K562 (cell line): ENCODE measurements at regions not wholly inside any gene's neighbourhood (a gene's known extent, or its start where the extent isn't known, plus 50 kb on each side); places are given as distances from the start of the nearest gene placed in this dataset.

ENCODE experiments used
- ATAC-seq: fragments of 200-7000 bp; cut with Tn5 transposase; 3 replicates; pipeline ENCODE4 v1.9.1; 2020; ENCODE audit warnings: moderate library complexity
- BruUV-seq: library from RNA; stranded (reverse); fragments of 400-500 nt; replicated peaks from 2 replicates; lab custom pipeline; 2021; lab: Mats Ljungman, UMichigan
- CTCF ChIA-PET: fragments of 300-600 bp; formaldehyde crosslinking; extraction: SDS; loops from one replicate; lab custom pipeline; 2021; ENCODE audit warnings: low intra/inter-chr PET ratio; lab: Yijun Ruan, JAX
- POLR2A ChIA-PET: fragments of 300-600, 350-650 bp; sonication (Branson Sonifier 250); formaldehyde crosslinking; extraction: SDS; loops from one replicate; lab custom pipeline; 2021; ENCODE audit warnings: antibody characterized with exemption, inconsistent platforms; lab: Yijun Ruan, JAX
- DNase-seq, 4 experiments: peaks; one replicate each; pipeline versions ENCODE4 v3.0.0 to v3.0.0-alpha.2; 2011 to 2018; ENCODE audit warnings: low spot score in 3 of 4, mixed read lengths in 3 of 4; ENCODE audit errors: extremely low read depth in 1 of 4
- FAIRE-seq: peaks from 2 replicates; lab custom pipeline; 2011; peaks lifted over from hg19 to GRCh38; lab: Jason Lieb, UNC
- H2AFZ ChIP-seq: 2 replicates; pipeline ENCODE4 v1.6.0; 2011; ENCODE audit warnings: low read depth, low read length, control low read depth, inconsistent platforms
- H3K27ac ChIP-seq: fragments of 200-600 bp; 3 replicates; pipeline ENCODE4 v1.8.0; 2011; ENCODE audit warnings: low read depth, mild to moderate bottlenecking, control low read depth, inconsistent platforms, low read length, moderate library complexity, mixed read lengths; ENCODE audit errors: extremely low read depth
- H3K27me3 ChIP-seq, 2 experiments: fragments of 300-600 bp in 1 of 2; 2 replicates in 1 of 2; 3 replicates in 1 of 2; pipeline versions ENCODE4 v1.6.0 to v1.8.0; 2011; ENCODE audit warnings: inconsistent platforms in 2 of 2, low read length in 2 of 2, mild to moderate bottlenecking in 1 of 2, mixed read lengths in 1 of 2, moderate library complexity in 1 of 2; ENCODE audit not compliant: control insufficient read depth in 2 of 2, insufficient read depth in 2 of 2
- H3K36me3 ChIP-seq: fragments of 300-600 bp; 3 replicates; pipeline ENCODE4 v1.8.0; 2011; ENCODE audit warnings: mild to moderate bottlenecking, low read length, inconsistent platforms; ENCODE audit not compliant: control insufficient read depth, insufficient read depth
- H3K4me1 ChIP-seq, 2 experiments: fragments of 200-600 bp in 1 of 2; replicated peaks in 1 of 2; 2 replicates in 1 of 2; 3 replicates in 1 of 2; pipeline versions ENCODE4 v1.5.1 to v1.8.0; 2011; ENCODE audit warnings: inconsistent platforms in 2 of 2, low read length in 2 of 2, mild to moderate bottlenecking in 1 of 2, mixed read lengths in 1 of 2, moderate library complexity in 1 of 2; ENCODE audit not compliant: control insufficient read depth in 2 of 2, insufficient read depth in 2 of 2
- H3K4me2 ChIP-seq: 2 replicates; pipeline ENCODE4 v1.6.1; 2011; ENCODE audit warnings: low read length, control low read depth, inconsistent platforms, mixed read lengths; ENCODE audit not compliant: insufficient read depth
- H3K4me3 ChIP-seq: fragments of 200-600 bp; sonication (generic), shearing (Covaris generic); 2 replicates; pipeline ENCODE4 v1.5.1; 2016; ENCODE audit warnings: control low read depth, inconsistent platforms
- H3K79me2 ChIP-seq: fragments of 200-600 bp; 3 replicates; pipeline ENCODE4 v1.8.0; 2011; ENCODE audit warnings: low read length, inconsistent platforms; ENCODE audit not compliant: control insufficient read depth, insufficient read depth
- H3K9ac ChIP-seq, 2 experiments: 2 replicates each; pipeline versions ENCODE4 v1.6.0 to v1.6.1; 2011; ENCODE audit warnings: low read depth in 2 of 2, low read length in 2 of 2, control low read depth in 1 of 2, inconsistent platforms in 1 of 2, mild to moderate bottlenecking in 1 of 2, mixed read lengths in 1 of 2; ENCODE audit not compliant: insufficient read depth in 1 of 2
- H3K9me1 ChIP-seq: one replicate; pipeline ENCODE4 v1.6.0; 2011; ENCODE audit warnings: inconsistent platforms, mild to moderate bottlenecking, low read length, moderate library complexity; ENCODE audit not compliant: control insufficient read depth, insufficient read depth
- H3K9me3 ChIP-seq: replicated peaks from 2 replicates; pipeline ENCODE4 v1.5.1; 2011; ENCODE audit warnings: low read depth, low read length, inconsistent platforms; ENCODE audit not compliant: control insufficient read depth, insufficient read depth
- H4K20me1 ChIP-seq: replicated peaks from 2 replicates; pipeline ENCODE4 v1.6.1; 2011; ENCODE audit warnings: low read length, inconsistent platforms, mixed read lengths; ENCODE audit not compliant: control insufficient read depth, insufficient read depth
- CBFA2T2 ChIP-seq: fragments of 450-650 bp; conservative IDR thresholded peaks from 2 replicates; pipeline ENCODE4 v1.6.1; 2017; ENCODE audit warnings: mild to moderate bottlenecking
- IRF2 ChIP-seq: sonication (generic); formaldehyde crosslinking; IDR thresholded peaks from 2 replicates; pipeline ENCODE4 v1.8.1; 2022; ENCODE audit warnings: mild to moderate bottlenecking, missing genetic modification reagents
- MAX ChIP-seq: sonication (generic); formaldehyde crosslinking; IDR thresholded peaks from 2 replicates; pipeline ENCODE4 v1.9.0; 2022; ENCODE audit warnings: mild to moderate bottlenecking, missing genetic modification reagents
- SRSF7 ChIP-seq: fragments of 200-400 bp; formaldehyde crosslinking; optimal IDR thresholded peaks from 2 replicates; pipeline ENCODE3; 2017; ENCODE audit warnings: mild to moderate bottlenecking, low read depth, low read length
- ZBED1 ChIP-seq: IDR thresholded peaks from 2 replicates; pipeline ENCODE4 v1.6.1; 2014
- ZMIZ1 ChIP-seq, 2 experiments: fragments of 150-350 bp in 1 of 2; IDR thresholded peaks; 2 replicates each; pipeline ENCODE4 v1.6.1; 2012 to 2016; ENCODE audit warnings: low read depth in 2 of 2, low read length in 2 of 2, mild to moderate bottlenecking in 1 of 2, moderate library complexity in 1 of 2
- ZNF449 ChIP-seq: fragments of 250-450 bp; sonication (Bioruptor Pico); IDR thresholded peaks from 2 replicates; pipeline ENCODE4 v1.8.0; 2022; ENCODE audit warnings: moderate library complexity, mild to moderate bottlenecking, inconsistent platforms
- ZNF584 ChIP-seq: fragments of 200-800 bp; sonication (Bioruptor generic); IDR thresholded peaks from 2 replicates; pipeline ENCODE4 v1.6.1; 2016; ENCODE audit warnings: low read depth, mild to moderate bottlenecking, missing genetic modification characterization, missing compliant biosample characterization
- WGBS: fragments of 100-300 bp; shearing (Covaris generic); methylation state at CpG from one replicate; pipeline ENCODE4 v1.1.6; 2016; ENCODE audit warnings: low coverage, mixed read lengths; ENCODE audit not compliant: insufficient coverage; ENCODE audit errors: missing lambda C conversion rate; 5-methylcytosine and 5-hydroxymethylcytosine counted together
- in situ Hi-C: fragments of 300-500 bp; cut with MboI; formaldehyde crosslinking; loops from 4 replicates; pipeline ENCODE4 v1.15.0; 2018; ENCODE audit warnings: inconsistent platforms, mixed read lengths
- intact Hi-C: fragments of 100-400 bp; cut with micrococcal nuclease; formaldehyde crosslinking; loops from 2 replicates; pipeline ENCODE4 v1.14.2; 2022
- TF ChIP-seq, protein P1 (sequence below), 2 experiments: fragments of 450-650 bp in 1 of 2; IDR thresholded peaks; 2 replicates each; pipeline ENCODE4 v1.6.1; 2011 to 2017; ENCODE audit warnings: low read depth in 2 of 2, antibody characterized with exemption in 1 of 2, borderline replicate concordance in 1 of 2, low read length in 1 of 2, mild to moderate bottlenecking in 1 of 2, mixed read lengths in 1 of 2; ENCODE audit not compliant: control insufficient read depth in 1 of 2

- TF ChIP-seq, protein P1, sequence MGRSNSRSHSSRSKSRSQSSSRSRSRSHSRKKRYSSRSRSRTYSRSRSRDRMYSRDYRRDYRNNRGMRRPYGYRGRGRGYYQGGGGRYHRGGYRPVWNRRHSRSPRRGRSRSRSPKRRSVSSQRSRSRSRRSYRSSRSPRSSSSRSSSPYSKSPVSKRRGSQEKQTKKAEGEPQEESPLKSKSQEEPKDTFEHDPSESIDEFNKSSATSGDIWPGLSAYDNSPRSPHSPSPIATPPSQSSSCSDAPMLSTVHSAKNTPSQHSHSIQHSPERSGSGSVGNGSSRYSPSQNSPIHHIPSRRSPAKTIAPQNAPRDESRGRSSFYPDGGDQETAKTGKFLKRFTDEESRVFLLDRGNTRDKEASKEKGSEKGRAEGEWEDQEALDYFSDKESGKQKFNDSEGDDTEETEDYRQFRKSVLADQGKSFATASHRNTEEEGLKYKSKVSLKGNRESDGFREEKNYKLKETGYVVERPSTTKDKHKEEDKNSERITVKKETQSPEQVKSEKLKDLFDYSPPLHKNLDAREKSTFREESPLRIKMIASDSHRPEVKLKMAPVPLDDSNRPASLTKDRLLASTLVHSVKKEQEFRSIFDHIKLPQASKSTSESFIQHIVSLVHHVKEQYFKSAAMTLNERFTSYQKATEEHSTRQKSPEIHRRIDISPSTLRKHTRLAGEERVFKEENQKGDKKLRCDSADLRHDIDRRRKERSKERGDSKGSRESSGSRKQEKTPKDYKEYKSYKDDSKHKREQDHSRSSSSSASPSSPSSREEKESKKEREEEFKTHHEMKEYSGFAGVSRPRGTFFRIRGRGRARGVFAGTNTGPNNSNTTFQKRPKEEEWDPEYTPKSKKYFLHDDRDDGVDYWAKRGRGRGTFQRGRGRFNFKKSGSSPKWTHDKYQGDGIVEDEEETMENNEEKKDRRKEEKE (IDR thresholded peaks at IDR 0.05; ENCODE audit: borderline replicate concordance in 1 of 2, control insufficient read depth in 1 of 2, low read depth in 2 of 2, low read length in 1 of 2): no peak
- peak; percentile 47; the same call in 1 of the 2 replicates for TF ChIP-seq ZNF584 (CRISPR knock-in tag)
Measured at GRCh38 chr13:111046590-111047141, 68.4 kb upstream of the ARHGEF7 start (continued).

DNA sequence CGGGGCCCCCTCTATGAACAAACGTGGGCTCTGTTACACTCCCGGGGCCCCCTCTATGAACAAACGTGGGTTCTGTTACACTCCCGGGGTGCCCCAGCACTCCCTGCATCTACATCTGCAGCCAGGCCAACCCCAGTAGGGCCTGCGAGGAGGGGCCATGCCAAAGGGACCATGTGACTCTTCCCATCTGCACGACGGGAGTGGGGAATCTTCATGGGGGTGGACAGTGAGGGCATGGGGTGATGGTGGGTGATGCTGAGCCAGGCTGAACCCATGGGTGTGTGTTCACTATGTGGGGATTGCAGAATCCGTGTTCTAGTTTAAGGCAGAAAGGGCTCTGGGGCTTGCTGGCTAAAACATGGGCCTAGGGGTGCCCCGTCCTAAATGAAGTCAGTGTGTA, 69.9 kb upstream of the ARHGEF7 start:
- ATAC-seq (no peak), FAIRE-seq (no peak), DNase-seq (no peak)
- POLR2A ChIA-PET: no interaction called here
- CTCF ChIA-PET: no interaction called here
- no peak overlapping the region for H2AFZ ChIP-seq
- no peaks in the 10 kb centered on the region for H3K79me2 ChIP-seq
- H3K27ac ChIP-seq: no peak overlapping the region
- no peaks in the 10 kb centered on the region for H3K9me1 ChIP-seq
- in situ Hi-C loops: loop anchor here (5.0 kb wide), 1 partner anchor 98 kb away; no protein-coding TSS in a partner anchor
- 61% methylated on average over 7 of the region's 10 CpGs for WGBS
- H3K27me3 ChIP-seq: no peaks in the 10 kb centered on the region
- H4K20me1 ChIP-seq: no peaks in the 10 kb centered on the region
- intact Hi-C loops: loop anchor here (10.0 kb wide), 1 partner anchor 450 kb away; no protein-coding TSS in a partner anchor
- H3K9me3 ChIP-seq: no peaks in the 10 kb centered on the region
- peaks cover 13 to 25% of the 10 kb centered on the region in 2 experiments for H3K4me1 ChIP-seq
- H3K4me3 ChIP-seq: no peak overlapping the region
- no peaks in the 10 kb centered on the region for H3K36me3 ChIP-seq
- no TSS peak for BruUV-seq
- no peak overlapping the region for H3K4me2 ChIP-seq
- H3K9ac ChIP-seq: no peak overlapping the region
- TF ChIP-seq SRSF7: no peak
- TF ChIP-seq ZBED1: no peak
- TF ChIP-seq MAX (CRISPR knock-in tag): no peak
- TF ChIP-seq ZMIZ1 (IDR thresholded peaks at IDR 0.05; ENCODE audit: low read depth in 2 of 2, low read length in 2 of 2): no peak
- TF ChIP-seq CBFA2T2: no peak
- no peak for TF ChIP-seq ZNF449 (CRISPR knock-in tag)
- TF ChIP-seq IRF2: no peak
